Spinal cord (tissue), 9 donors: ENCODE measurements at regions not wholly inside any gene's neighbourhood (a gene's known extent, or its start where the extent isn't known, plus 50 kb on each side); places are given as distances from the start of the nearest gene placed in this dataset.

Experiments used
- DNase-seq, 6 donors: peaks; one replicate each; pipeline versions ENCODE4 v3.0.0 to v3.0.0-alpha.2; 2013 to 2015; ENCODE audit warnings: low spot score in 6 of 6, low read depth in 4 of 6
- H3K27ac ChIP-seq: one replicate; pipeline ENCODE4 v1.5.1; 2013; ENCODE audit warnings: low read depth, low read length, control low read depth
- H3K27me3 ChIP-seq: one replicate; pipeline ENCODE4 v1.6.1; 2013; ENCODE audit warnings: low read length; ENCODE audit not compliant: control insufficient read depth, insufficient read depth
- H3K36me3 ChIP-seq: one replicate; pipeline ENCODE4 v1.6.1; 2013; ENCODE audit warnings: low read length; ENCODE audit not compliant: control insufficient read depth, insufficient read depth
- H3K4me1 ChIP-seq: one replicate; pipeline ENCODE4 v1.6.1; 2013; ENCODE audit warnings: low read length; ENCODE audit not compliant: control insufficient read depth, insufficient read depth
- H3K4me3 ChIP-seq: one replicate; pipeline ENCODE4 v1.5.1; 2013; ENCODE audit warnings: low read depth, low read length, control low read depth
- H3K9me3 ChIP-seq: one replicate; pipeline ENCODE4 v1.6.1; 2013; ENCODE audit warnings: low read length; ENCODE audit not compliant: control insufficient read depth, insufficient read depth
- WGBS: methylation state at CpG from one replicate; pipeline ENCODE4 v1.1.5; 2013; ENCODE audit warnings: missing lambda C conversion rate; ENCODE audit not compliant: insufficient coverage; 5-methylcytosine and 5-hydroxymethylcytosine counted together
- donor health status: healthy.

DNA sequence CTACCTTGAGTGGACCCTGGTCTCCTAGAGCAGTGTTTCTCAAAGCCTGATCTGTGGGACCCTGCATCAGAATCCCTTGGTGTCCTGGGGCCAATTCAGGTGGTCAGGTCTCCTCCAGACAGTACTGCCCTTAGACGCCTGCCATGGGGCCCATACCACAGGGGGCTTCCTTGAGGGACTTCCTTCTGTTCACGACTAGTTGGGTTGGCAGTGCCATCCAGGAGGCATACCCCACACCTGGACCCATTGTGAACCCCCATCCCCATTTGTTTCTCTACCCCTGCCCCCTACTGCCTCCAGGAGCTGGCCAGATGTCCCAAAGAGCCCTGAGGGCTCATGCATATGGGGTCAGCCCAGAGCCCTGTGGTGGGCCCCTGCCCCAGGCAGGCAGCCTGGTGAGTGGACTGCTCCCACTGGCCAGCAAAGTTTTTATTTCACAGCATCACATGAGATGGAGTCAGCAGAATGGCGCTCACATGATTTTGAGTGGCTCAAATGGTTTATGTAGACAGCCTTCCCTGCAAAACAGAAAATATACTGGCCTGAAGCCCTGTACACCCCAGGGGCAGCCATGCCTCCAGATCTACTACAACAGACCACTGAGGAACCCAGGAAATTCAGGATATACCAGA is 259.9 kb upstream of the ZMIZ1 start:
- Histone ChIP-seq H3K4me3 (no peak overlapping the region), H3K27ac (no peak overlapping the region), H3K27me3 (no peaks in the 10 kb centered on the region), H3K36me3 (no peaks in the 10 kb centered on the region), H3K9me3 (no peaks in the 10 kb centered on the region), H3K4me1 (peaks cover 20% of the 10 kb centered on the region)
- DNase-seq, result no peak
- 83% methylated on average over 3 of the region's 3 CpGs for WGBS

DNA sequence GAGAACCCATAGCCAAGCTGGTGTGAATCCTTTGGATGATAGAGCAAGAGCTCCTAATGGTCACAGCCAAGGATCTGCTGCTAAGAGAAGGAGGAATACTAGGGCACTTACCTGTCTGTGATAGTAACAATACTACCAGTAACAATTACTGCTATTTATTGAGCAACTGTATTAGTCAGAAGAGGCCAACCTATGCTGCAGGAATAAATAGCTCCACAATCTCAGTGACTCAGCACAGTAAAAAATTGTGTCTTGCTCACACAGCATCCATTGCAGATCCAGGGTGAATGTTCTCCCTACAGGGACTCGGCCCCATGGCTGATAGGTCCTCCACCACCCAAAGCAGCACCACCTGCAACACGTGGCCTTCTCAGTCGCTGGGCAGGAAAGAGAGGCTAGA is 257.6 kb upstream of the ZMIZ1 start:
- DNase-seq, result no peak
- Histone ChIP-seq H3K27me3 (no peaks in the 10 kb centered on the region), H3K4me1 (peaks cover 8% of the 10 kb centered on the region), H3K4me3 (no peak overlapping the region), H3K27ac (no peak overlapping the region), H3K9me3 (no peaks in the 10 kb centered on the region), H3K36me3 (no peaks in the 10 kb centered on the region)
- no CpG with 5 or more reads among the region's 3 CpGs for WGBS

DNA sequence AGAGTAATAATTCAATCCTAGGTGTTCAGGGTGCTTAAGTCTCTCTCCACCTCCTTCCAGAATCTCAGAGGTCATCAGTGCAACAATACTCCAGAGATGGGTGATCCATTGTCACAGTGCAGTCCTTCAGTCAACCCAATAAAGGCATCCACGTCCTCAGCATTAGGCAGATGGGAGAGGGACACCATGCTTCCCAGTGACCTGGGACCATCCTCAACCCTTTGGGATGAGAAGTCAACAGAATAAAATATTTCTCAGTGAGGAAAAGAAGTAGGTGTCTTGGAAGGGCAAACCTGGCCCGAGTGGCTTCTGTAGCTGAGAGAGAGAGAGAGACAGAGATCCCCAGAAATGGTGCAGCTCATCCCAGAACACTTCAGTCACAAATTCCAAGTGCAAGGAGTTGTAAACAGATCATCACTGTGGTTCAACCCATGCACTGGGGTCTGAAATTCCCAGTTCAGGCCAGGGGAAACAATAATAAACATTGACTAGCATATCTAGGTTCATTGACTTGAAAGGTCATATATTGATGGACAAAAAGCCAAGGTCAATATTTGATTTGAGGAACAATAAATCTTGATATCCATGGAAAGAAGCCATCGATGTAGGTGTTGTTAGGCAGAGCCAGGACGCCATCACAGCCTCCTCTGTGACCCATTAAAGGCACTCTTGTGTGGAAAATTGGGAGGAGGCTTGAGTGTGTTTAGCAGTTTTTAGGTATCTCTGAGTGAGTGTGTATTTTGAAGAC is 256.0 kb upstream of the ZMIZ1 start:
- Histone ChIP-seq H3K9me3 (no peaks in the 10 kb centered on the region), H3K4me3 (no peak overlapping the region), H3K36me3 (no peaks in the 10 kb centered on the region), H3K4me1 (peaks cover 5% of the 10 kb centered on the region), H3K27ac (no peak overlapping the region), H3K27me3 (no peaks in the 10 kb centered on the region)
- DNase-seq, result no peak
- 88% methylated on average over 3 of the region's 4 CpGs for WGBS

DNA sequence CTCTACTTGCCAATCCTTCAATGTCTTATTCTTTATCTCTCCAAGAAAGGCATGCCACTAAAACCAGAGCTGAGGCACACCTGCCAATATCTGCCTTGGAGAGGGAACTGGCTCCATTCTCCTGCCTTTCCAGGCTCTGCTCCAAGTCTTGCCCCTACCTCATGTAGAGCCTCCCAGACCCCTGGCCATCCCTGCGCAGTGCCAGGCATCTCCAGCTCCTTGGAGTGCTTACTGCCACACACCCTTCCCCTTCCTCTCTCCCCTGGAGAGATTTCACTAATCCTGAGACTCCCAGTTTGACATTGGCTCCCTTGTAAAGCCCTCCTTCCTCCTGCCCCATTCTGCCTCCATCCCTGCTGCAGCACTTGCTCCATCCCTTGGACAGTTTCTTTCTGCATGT is 255.2 kb upstream of the ZMIZ1 start:
- 82% methylated on average over 1 of the region's 1 CpG for WGBS
- peaks cover 4% of the 10 kb centered on the region for H3K4me1 ChIP-seq
- H3K4me3 ChIP-seq, result no peak overlapping the region
- DNase-seq, result no peak
- no peaks in the 10 kb centered on the region for H3K9me3 ChIP-seq
- H3K27ac ChIP-seq, result no peak overlapping the region
- no peaks in the 10 kb centered on the region for H3K36me3 ChIP-seq
- no peaks in the 10 kb centered on the region for H3K27me3 ChIP-seq

DNA sequence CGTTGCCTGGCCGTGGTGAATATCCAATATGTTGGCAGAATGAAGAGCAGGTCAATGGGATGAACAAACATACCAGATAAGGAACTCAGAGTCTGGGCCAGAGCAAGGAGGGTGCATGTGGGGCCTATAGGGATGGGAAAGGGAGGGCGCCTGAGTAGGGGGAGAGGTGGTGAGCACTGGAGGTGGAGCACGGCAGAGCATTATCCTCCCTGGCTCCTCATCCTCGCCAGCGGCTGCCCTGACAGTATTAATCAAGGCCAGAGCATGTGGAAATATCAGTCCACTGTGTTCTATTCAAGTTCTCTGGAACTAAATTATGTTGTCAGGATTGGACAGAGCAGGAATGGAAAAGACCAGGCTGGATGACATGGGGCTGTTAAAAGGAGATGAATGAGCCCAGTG is 254.8 kb upstream of the ZMIZ1 start:
- 77% methylated on average over 6 of the region's 6 CpGs for WGBS
- peak in 1 of 6 donors; percentile 52 for DNase-seq
- H3K9me3 ChIP-seq, result no peaks in the 10 kb centered on the region

DNA sequence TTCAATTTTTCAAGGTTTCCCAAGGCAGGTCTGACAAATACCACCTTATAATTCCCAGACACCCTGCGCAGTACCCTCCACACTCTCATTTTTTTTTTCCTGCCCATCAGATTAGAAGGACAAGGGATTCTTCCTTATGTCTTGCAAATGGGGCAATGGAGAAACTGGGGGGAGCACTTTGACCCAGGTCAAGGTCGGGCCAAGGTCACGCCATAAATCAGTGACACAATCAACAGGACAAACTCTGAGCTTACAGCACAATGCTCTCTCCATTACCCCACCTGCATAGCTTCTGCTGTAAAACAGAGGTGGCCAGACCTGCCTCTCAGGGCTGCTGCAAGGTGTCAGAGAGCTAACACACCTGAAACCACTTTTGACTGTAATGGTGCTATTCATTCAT is 254.4 kb upstream of the ZMIZ1 start:
- H3K36me3 ChIP-seq, result no peaks in the 10 kb centered on the region
- WGBS, result 89% methylated on average over 3 of the region's 3 CpGs
- no peaks in the 10 kb centered on the region for H3K27me3 ChIP-seq
- no peak overlapping the region for H3K27ac ChIP-seq
- H3K9me3 ChIP-seq, result no peaks in the 10 kb centered on the region
- H3K4me1 ChIP-seq, result no peaks in the 10 kb centered on the region
- no peak overlapping the region for H3K4me3 ChIP-seq
- no peak for DNase-seq

More for the DNA sequence above, 254.8 kb upstream of the ZMIZ1 start:
- H3K27me3 ChIP-seq, result no peaks in the 10 kb centered on the region
- H3K4me1 ChIP-seq, result no peaks in the 10 kb centered on the region
- no peak overlapping the region for H3K27ac ChIP-seq
- H3K36me3 ChIP-seq, result no peaks in the 10 kb centered on the region
- no peak overlapping the region for H3K4me3 ChIP-seq

DNA sequence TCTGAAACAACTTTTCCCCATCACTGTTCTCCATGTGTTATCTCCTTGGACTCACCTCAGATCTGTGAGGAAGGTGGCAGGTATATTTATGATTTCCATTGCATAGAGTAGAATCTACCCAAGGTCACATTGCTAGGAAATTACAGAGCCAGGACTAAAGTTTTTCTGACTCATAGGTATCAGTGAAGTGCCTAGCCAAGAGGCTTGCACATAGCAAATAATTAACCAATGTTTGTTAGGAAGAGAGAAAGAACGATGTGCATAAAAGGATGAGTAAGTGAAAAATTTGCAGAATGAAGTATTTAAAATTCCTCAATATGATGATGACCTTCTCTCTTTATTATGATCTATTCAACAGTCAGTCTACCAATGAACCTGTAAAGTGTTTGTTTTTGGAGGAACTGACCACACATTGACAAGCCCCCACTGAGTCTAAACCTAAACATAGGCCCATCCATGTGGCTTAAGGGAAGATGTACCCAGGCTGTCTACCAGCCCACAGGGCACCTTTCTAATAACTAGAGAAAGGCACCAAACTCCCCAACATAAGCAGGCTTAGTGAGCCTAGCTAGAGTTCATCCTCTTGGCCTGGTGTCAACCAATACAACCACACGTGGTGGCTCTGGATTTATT is 252.9 kb upstream of the ZMIZ1 start:
- no CpG with 5 or more reads among the region's 2 CpGs for WGBS
- DNase-seq, result no peak
- no peaks in the 10 kb centered on the region for H3K36me3 ChIP-seq

DNA sequence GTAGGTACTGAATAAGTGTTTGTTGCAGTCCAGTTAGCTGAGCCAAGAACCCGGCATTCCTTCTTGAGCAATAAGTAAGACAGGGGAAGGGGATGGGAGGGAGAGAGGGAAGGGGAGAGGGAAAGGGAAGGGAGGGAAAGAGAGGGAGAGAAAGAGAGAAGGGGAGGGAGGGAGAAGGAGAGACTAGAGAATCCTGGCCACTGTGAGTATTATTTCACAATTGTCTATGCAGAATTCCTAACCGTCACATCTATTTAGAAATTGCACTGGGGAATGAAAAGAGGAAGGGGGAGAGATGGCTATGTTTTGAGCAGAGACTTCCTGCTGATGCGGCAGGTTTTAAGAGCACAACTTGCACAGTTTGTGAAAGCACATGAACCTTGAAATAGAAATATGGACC is 251.4 kb upstream of the ZMIZ1 start:
- peak in 1 of 6 donors; percentile 66 for DNase-seq
- no peaks in the 10 kb centered on the region for H3K36me3 ChIP-seq
- H3K9me3 ChIP-seq, result no peaks in the 10 kb centered on the region
- H3K4me1 ChIP-seq, result no peaks in the 10 kb centered on the region
- no peak overlapping the region for H3K4me3 ChIP-seq
- no peak overlapping the region for H3K27ac ChIP-seq
- no peaks in the 10 kb centered on the region for H3K27me3 ChIP-seq
- WGBS, result 33% methylated on average over 1 of the region's 3 CpGs

More for the DNA sequence above, 252.9 kb upstream of the ZMIZ1 start:
- no peak overlapping the region for H3K4me3 ChIP-seq
- H3K27ac ChIP-seq, result no peak overlapping the region
- H3K9me3 ChIP-seq, result no peaks in the 10 kb centered on the region
- H3K4me1 ChIP-seq, result no peaks in the 10 kb centered on the region
- no peaks in the 10 kb centered on the region for H3K27me3 ChIP-seq

DNA sequence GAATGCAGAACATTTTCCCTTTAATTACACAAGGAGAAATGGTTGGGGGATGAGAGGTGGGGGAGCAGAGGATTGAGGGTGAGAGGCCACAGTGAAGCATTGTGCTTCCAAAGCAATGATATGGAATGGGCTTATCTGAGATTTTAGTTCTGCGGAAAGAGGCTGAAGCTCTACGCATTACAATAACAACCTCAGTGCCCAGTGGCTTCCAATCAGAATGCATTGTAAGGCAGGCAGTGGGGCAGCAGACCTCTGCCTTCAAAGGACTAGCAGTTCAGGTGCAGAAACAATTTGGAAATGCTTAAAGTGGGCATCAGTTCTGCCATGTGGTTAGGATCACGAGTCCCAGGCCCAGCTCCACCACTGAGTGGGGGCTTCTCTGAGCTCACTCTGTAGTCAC is 251.0 kb upstream of the ZMIZ1 start:
- no peaks in the 10 kb centered on the region for H3K4me1 ChIP-seq
- no peak overlapping the region for H3K4me3 ChIP-seq
- H3K9me3 ChIP-seq, result peaks cover under 1% of the 10 kb centered on the region
- DNase-seq, result no peak
- 58% methylated on average over 1 of the region's 3 CpGs for WGBS
- no peaks in the 10 kb centered on the region for H3K36me3 ChIP-seq
- H3K27ac ChIP-seq, result no peak overlapping the region
- H3K27me3 ChIP-seq, result no peaks in the 10 kb centered on the region
